Gastrocnemius medialis (tissue), 4 donors: ENCODE measurements at regions not wholly inside any gene's neighbourhood (a gene's known extent, or its start where the extent isn't known, plus 50 kb on each side); places are given as distances from the start of the nearest gene placed in this dataset.

Experiments used
- CTCF ChIP-seq, 5 experiments: fragments of 450-650 bp in 3 of 5; fragments of 200-600 bp in 2 of 5; sonication (generic) in 2 of 5; IDR thresholded peaks in 4 of 5; conservative IDR thresholded peaks in 1 of 5; 1 replicate in 4 of 5; 2 replicates in 1 of 5; pipeline ENCODE4 v1.5.1; 2016 to 2019; ENCODE audit warnings: antibody characterized with exemption in 5 of 5, mild to moderate bottlenecking in 3 of 5, moderate library complexity in 3 of 5
- POLR2A ChIP-seq, 2 donors: fragments of 450-650 bp; IDR thresholded peaks; one replicate each; pipeline ENCODE4 v1.6.1; 2017; ENCODE audit warnings: antibody characterized with exemption in 2 of 2, mild to moderate bottlenecking in 2 of 2, moderate library complexity in 2 of 2

DNA sequence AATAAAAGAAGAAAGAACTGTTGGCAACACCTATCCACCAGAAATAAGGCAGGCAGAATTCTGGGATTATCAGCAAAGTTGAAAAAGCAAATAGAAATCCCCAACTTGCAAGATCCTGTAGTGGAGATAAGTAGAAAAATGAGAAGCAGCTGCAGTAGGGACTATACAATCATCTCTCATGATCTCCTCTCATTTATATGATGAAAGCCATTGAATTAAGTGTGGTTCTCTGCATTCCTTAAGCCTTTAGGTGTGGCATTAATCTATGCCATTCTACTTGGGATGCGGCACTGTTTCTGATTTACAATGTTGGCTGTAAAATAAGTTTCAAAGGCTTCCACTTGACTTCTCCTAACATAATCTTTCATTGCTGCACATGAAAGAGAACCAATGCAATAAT is 869.8 kb downstream of the TRAM1L1 start:
- no peak for TF ChIP-seq POLR2A (IDR thresholded peaks at IDR 0.05)
- no peak for TF ChIP-seq CTCF (IDR thresholded peaks at IDR 0.05 in 4 of 5, conservative IDR thresholded peaks at IDR 0.05 in 1 of 5)
